B cell (primary cell): ENCODE measurements at regions not wholly inside any gene's neighbourhood (a gene's known extent, or its start where the extent isn't known, plus 50 kb on each side); places are given as distances from the start of the nearest gene placed in this dataset.

Source experiments
- ATAC-seq: fragments of 200-7000 bp; cut with Tn5 transposase; one replicate; pipeline ENCODE4 v1.10.0; 2021; ENCODE audit warnings: low read depth, mild to moderate bottlenecking, moderate number of reproducible peaks, moderate library complexity
- CTCF ChIA-PET: fragments of 350-600 bp; sonication (Branson Sonifier 250); formaldehyde crosslinking; loops from one replicate; lab custom pipeline; 2021; ENCODE audit warnings: antibody characterized with exemption, inconsistent platforms; lab: Charles Lee
- POLR2A ChIA-PET: fragments of 350-600 bp; sonication (Branson Sonifier 250); formaldehyde crosslinking; loops from one replicate; lab custom pipeline; 2021; ENCODE audit warnings: antibody characterized with exemption; lab: Charles Lee
- DNase-seq: peaks from one replicate; pipeline ENCODE4 v3.0.0; 2013
- H2AFZ ChIP-seq: 2 replicates; pipeline ENCODE4 v1.6.1; 2012; ENCODE audit warnings: mild to moderate bottlenecking, low read depth, low read length; ENCODE audit not compliant: insufficient read depth, poor library complexity, severe bottlenecking
- H3K27ac ChIP-seq, 2 donors: 1 replicate in 1 of 2; 2 replicates in 1 of 2; pipeline ENCODE4 v1.5.1; 2012 to 2013; ENCODE audit warnings: low read length in 2 of 2, mild to moderate bottlenecking in 2 of 2, moderate library complexity in 1 of 2
- H3K27me3 ChIP-seq, 4 experiments: fragments of 200-600 bp in 1 of 4; sonication (generic) in 1 of 4; replicated peaks in 1 of 4; 1 replicate in 2 of 4; 2 replicates in 2 of 4; pipeline versions ENCODE4 v1.6.1 to v1.7.0; 2013 to 2016; ENCODE audit warnings: low read length in 3 of 4, mild to moderate bottlenecking in 2 of 4, mixed read lengths in 1 of 4, moderate library complexity in 1 of 4; ENCODE audit not compliant: insufficient read depth in 4 of 4, control insufficient read depth in 3 of 4; ENCODE audit errors: control extremely low read depth in 1 of 4
- H3K36me3 ChIP-seq, 2 experiments: replicated peaks in 1 of 2; 1 replicate in 1 of 2; 2 replicates in 1 of 2; pipeline versions ENCODE4 v1.6.1 to v1.7.1; 2013; ENCODE audit warnings: low read length in 1 of 2; ENCODE audit not compliant: insufficient read depth in 2 of 2, control insufficient read depth in 1 of 2; ENCODE audit errors: control extremely low read depth in 1 of 2, extremely low read depth in 1 of 2
- H3K4me1 ChIP-seq, 2 donors: fragments of 200-600 bp in 1 of 2; sonication (generic) in 1 of 2; 1 replicate in 1 of 2; 2 replicates in 1 of 2; pipeline versions ENCODE4 v1.5.1 to v1.6.1; 2013 to 2017; ENCODE audit warnings: low read length in 2 of 2; ENCODE audit not compliant: control insufficient read depth in 2 of 2, insufficient read depth in 2 of 2
- H3K4me2 ChIP-seq: replicated peaks from 2 replicates; pipeline ENCODE3; 2012; ENCODE audit warnings: mild to moderate bottlenecking, low read depth, low read length; ENCODE audit not compliant: poor library complexity, severe bottlenecking
- H3K4me3 ChIP-seq, 5 experiments: fragments of 200-600 bp in 1 of 5; sonication (generic) in 1 of 5; 1 replicate in 3 of 5; 2 replicates in 2 of 5; pipeline versions ENCODE4 v1.5.1 to v1.7.0; 2011 to 2016; ENCODE audit warnings: low read length in 4 of 5, mild to moderate bottlenecking in 4 of 5, low read depth in 2 of 5, control low read depth in 1 of 5, moderate library complexity in 1 of 5; ENCODE audit not compliant: insufficient read depth in 1 of 5; ENCODE audit errors: control extremely low read depth in 1 of 5, extremely low read depth in 1 of 5
- H3K79me2 ChIP-seq: fragments of 200-600 bp; sonication (generic); one replicate; pipeline ENCODE4 v1.6.0; 2016; ENCODE audit warnings: low read length; ENCODE audit not compliant: control insufficient read depth, insufficient read depth
- H3K9ac ChIP-seq: fragments of 200-600 bp; sonication (generic); 2 replicates; pipeline ENCODE4 v1.6.1; 2017; ENCODE audit warnings: mild to moderate bottlenecking, low read length, moderate library complexity
- H3K9me3 ChIP-seq, 3 donors: one replicate each; pipeline versions ENCODE4 v1.6.1 to v1.7.1; 2013; ENCODE audit warnings: low read length in 2 of 3; ENCODE audit not compliant: control insufficient read depth in 2 of 3, insufficient read depth in 1 of 3; ENCODE audit errors: control extremely low read depth in 1 of 3
- H4K20me1 ChIP-seq: 2 replicates; pipeline ENCODE4 v1.6.0; 2012; ENCODE audit warnings: mild to moderate bottlenecking, low read length; ENCODE audit not compliant: insufficient read depth, control insufficient read depth, poor library complexity, severe bottlenecking
- H3K27ac Mint-ChIP-seq: one replicate; pipeline ENCODE4 v1.8.0; 2021; ENCODE audit warnings: mixed read lengths
- H3K27me3 Mint-ChIP-seq: one replicate; pipeline ENCODE4 v1.8.0; 2021; ENCODE audit warnings: mixed read lengths
- H3K4me1 Mint-ChIP-seq: one replicate; pipeline ENCODE4 v1.8.0; 2021; ENCODE audit warnings: mixed read lengths
- H3K4me3 Mint-ChIP-seq: one replicate; pipeline ENCODE4 v1.8.0; 2021; ENCODE audit warnings: mixed read lengths
- H3K9me3 Mint-ChIP-seq: one replicate; pipeline ENCODE4 v1.8.0; 2022; ENCODE audit warnings: mixed read lengths; ENCODE audit not compliant: insufficient read depth
- EZH2 ChIP-seq: IDR thresholded peaks from 2 replicates; pipeline ENCODE4 v1.6.1; 2012; ENCODE audit warnings: borderline replicate concordance, low read depth, mild to moderate bottlenecking, moderate library complexity, low read length; ENCODE audit not compliant: insufficient read depth, poor library complexity, severe bottlenecking
- WGBS: methylation state at CpG from one replicate; pipeline ENCODE4 v1.1.5; 2013; ENCODE audit warnings: missing lambda C conversion rate; ENCODE audit not compliant: insufficient coverage; 5-methylcytosine and 5-hydroxymethylcytosine counted together
- intact Hi-C: fragments of 100-400 bp; cut with micrococcal nuclease; formaldehyde crosslinking; loops from one replicate; pipeline ENCODE4 v1.10.0; 2022
- TF ChIP-seq, protein P1 (sequence below): fragments of 200-600 bp; IDR thresholded peaks from one replicate; pipeline ENCODE4 v1.8.0; 2022; ENCODE audit warnings: antibody characterized with exemption, mild to moderate bottlenecking

DNA sequence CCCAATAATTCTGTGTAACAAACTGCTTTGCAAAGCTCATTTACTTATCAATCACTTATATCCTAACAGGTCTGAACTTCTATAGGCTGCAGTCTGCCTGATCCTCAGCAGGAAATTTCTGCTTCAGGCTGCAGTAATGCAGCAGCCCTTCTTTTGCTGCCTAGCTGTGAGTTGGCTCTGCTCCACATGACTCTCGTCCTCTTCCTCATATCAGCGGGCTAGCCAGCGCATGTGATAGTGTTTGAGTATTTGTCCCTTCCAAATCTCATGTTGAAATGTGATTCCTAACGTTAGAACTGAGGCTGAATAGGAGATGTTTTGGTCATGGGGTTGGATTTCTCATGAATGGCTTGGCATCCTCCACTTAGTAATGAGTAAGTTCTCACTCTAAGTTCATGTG lies 387.8 kb downstream of the SEMA3D start:
- H3K36me3 ChIP-seq = no peaks in the 10 kb centered on the region
- Mint-ChIP-seq H3K4me1 (no peaks in the 10 kb centered on the region), H3K27me3 (no peaks in the 10 kb centered on the region), H3K27ac (no peak overlapping the region), H3K4me3 (no peak overlapping the region), H3K9me3 (no peaks in the 10 kb centered on the region)
- no peak overlapping the region for H2AFZ ChIP-seq
- ATAC-seq = no peak
- no peak overlapping the region for H3K4me2 ChIP-seq
- POLR2A ChIA-PET = no interaction called here
- H3K27ac ChIP-seq = no peak overlapping the region
- H3K27me3 ChIP-seq = no peaks in the 10 kb centered on the region
- TF ChIP-seq EZH2 = no peak
- TF ChIP-seq, protein P1, sequence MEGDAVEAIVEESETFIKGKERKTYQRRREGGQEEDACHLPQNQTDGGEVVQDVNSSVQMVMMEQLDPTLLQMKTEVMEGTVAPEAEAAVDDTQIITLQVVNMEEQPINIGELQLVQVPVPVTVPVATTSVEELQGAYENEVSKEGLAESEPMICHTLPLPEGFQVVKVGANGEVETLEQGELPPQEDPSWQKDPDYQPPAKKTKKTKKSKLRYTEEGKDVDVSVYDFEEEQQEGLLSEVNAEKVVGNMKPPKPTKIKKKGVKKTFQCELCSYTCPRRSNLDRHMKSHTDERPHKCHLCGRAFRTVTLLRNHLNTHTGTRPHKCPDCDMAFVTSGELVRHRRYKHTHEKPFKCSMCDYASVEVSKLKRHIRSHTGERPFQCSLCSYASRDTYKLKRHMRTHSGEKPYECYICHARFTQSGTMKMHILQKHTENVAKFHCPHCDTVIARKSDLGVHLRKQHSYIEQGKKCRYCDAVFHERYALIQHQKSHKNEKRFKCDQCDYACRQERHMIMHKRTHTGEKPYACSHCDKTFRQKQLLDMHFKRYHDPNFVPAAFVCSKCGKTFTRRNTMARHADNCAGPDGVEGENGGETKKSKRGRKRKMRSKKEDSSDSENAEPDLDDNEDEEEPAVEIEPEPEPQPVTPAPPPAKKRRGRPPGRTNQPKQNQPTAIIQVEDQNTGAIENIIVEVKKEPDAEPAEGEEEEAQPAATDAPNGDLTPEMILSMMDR = no peak
- H3K4me1 ChIP-seq = no peaks in the 10 kb centered on the region
- no peak overlapping the region for H3K4me3 ChIP-seq
- DNase-seq = no peak
- no CpG with 5 or more reads among the region's 4 CpGs for WGBS
- intact Hi-C loops = no loop called here
- CTCF ChIA-PET = no interaction called here
- no peak overlapping the region for H3K9ac ChIP-seq
- H4K20me1 ChIP-seq = no peaks in the 10 kb centered on the region
- H3K9me3 ChIP-seq = no peaks in the 10 kb centered on the region
- no peaks in the 10 kb centered on the region for H3K79me2 ChIP-seq

- Histone ChIP-seq H2AFZ (no peak overlapping the region), H3K4me3 (no peak overlapping the region)
Measured at GRCh38 chr7:84792231-84792893, 394.5 kb downstream of the SEMA3D start.

More at GRCh38 chr7:84792231-84792893, 394.5 kb downstream of the SEMA3D start:
- Mint-ChIP-seq H3K9me3 (no peaks in the 10 kb centered on the region), H3K27ac (no peak overlapping the region), H3K27me3 (no peaks in the 10 kb centered on the region), H3K4me3 (no peak overlapping the region), H3K4me1 (no peaks in the 10 kb centered on the region)
- H3K79me2 ChIP-seq = no peaks in the 10 kb centered on the region
- no peaks in the 10 kb centered on the region for H3K27me3 ChIP-seq
- no peak overlapping the region for H3K4me2 ChIP-seq
- no peaks in the 10 kb centered on the region for H4K20me1 ChIP-seq
- TF ChIP-seq EZH2 = no peak
- TF ChIP-seq, protein P1 = no peak
- DNase-seq = no peak
- intact Hi-C loops = no loop called here
- POLR2A ChIA-PET = no interaction called here
- no peak overlapping the region for H3K9ac ChIP-seq
- 29% methylated on average over 2 of the region's 8 CpGs for WGBS
- H3K27ac ChIP-seq = no peak overlapping the region
- CTCF ChIA-PET = no interaction called here
- no peak for ATAC-seq
- no peaks in the 10 kb centered on the region for H3K36me3 ChIP-seq
- H3K9me3 ChIP-seq = no peaks in the 10 kb centered on the region
- H3K4me1 ChIP-seq = no peaks in the 10 kb centered on the region
